Activated CD8-positive, alpha-beta memory T cell treated with anti-CD3 and anti-CD28 coated beads for 4 hours (primary cell): ENCODE measurements at regions not wholly inside any gene's neighbourhood (a gene's known extent, or its start where the extent isn't known, plus 50 kb on each side); places are given as distances from the start of the nearest gene placed in this dataset.

Experiments
- DNase-seq, 2 donors: peaks; one replicate each; pipeline ENCODE4 v3.0.0-alpha.2; 2020; ENCODE audit warnings: low read depth in 2 of 2

GRCh38 chr9:105064248-105065097 is 136.5 kb upstream of the ABCA1 start:
- DNase-seq: no peak

DNA sequence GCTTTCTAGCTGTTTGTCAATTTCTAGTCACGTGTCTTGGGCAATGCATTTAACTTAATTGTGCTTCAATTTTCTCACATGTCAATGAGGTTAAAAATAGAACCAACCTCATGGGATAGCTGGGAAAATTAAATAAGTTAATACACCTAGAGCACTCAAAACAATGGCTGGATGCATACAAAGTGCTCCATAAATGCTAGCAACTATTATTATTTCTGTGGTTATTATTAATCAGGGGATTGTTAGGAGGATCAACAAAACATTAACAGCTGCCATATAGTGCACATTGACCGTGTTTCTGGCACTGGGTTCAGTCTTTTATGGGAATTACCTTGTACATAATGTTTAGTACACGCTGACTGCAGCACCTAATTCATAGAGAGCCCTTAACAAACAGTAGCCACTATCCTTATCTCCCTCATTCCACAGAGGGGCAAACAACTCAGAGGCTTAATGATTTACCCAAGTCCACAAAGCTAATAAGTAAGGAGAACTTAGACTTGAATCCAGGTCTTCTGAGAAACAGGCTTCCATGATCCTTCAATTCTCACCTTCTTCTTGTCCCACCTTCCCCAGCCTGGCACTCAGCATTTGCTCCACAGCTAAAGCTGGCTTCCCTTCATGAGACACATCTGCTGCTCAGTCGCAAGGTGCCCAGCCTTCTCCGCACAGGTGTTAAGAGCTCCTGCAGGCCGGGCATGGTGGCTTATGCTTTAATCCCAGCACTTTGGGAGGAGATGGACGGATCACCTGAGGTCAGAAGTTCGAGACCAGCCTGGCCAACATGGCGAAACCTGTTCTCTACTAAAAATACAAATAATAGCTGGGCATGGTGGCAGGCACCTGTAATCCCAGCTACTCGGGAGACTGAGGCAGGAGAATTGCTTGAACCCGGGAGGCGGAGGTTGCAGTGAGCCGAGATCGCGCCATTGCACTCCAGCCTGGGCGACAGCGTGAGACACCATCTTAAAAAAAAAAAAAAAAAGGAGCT is 137.4 kb upstream of the ABCA1 start:
- DNase-seq: no peak

GRCh38 chr9:105066275-105066865 is 138.4 kb upstream of the ABCA1 start:
- DNase-seq: no peak

GRCh38 chr9:105067895-105068580 is 140.1 kb upstream of the ABCA1 start:
- no peak for DNase-seq

- DNase-seq: no peak
Observed at GRCh38 chr9:105069285-105069684, 141.3 kb upstream of the ABCA1 start.

GRCh38 chr9:105069696-105070095 is 141.7 kb upstream of the ABCA1 start:
- DNase-seq: no peak

GRCh38 chr9:105070176-105070575 is 142.2 kb upstream of the ABCA1 start:
- no peak for DNase-seq

DNA sequence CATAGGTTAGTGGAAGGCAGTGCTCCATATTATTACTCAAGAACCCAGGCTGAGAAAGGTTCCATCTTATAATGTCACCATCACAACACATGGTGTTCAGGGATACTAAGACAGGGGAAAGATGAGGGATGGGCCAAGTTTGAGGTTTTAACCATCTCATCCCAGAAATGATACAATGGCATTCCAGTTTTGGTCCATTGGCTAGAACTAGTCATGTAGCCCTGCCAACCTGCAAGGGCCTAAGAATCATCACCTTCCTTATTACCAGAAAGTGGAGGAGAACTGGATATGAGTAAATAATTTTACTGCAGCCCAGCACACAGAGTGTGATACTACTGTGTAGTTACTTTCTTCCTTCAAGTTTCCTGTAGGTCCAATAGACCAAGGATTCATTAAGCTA is 144.5 kb upstream of the ABCA1 start:
- DNase-seq: no peak

- no peak for DNase-seq
Observed at GRCh38 chr9:105073147-105073546, 145.2 kb upstream of the ABCA1 start.

DNA sequence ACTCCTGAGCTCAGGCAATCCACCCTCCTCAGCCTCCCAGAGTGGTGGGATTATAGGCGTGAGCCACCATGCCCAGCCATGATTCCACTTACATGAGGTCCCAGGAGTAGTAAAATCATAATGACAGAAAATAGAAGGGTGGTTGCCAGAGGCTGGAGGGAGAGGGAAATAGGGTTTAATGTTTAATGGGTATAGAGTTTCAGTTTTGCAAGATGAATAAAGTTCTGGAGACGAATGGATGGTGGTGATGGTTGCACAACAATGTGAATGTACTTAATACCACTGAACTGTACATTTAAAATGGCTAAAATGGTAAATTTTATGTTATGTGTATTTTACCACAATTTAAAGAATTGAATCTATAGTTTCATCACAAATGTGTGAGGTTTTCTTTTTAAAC is 146.5 kb upstream of the ABCA1 start:
- DNase-seq: no peak

DNA sequence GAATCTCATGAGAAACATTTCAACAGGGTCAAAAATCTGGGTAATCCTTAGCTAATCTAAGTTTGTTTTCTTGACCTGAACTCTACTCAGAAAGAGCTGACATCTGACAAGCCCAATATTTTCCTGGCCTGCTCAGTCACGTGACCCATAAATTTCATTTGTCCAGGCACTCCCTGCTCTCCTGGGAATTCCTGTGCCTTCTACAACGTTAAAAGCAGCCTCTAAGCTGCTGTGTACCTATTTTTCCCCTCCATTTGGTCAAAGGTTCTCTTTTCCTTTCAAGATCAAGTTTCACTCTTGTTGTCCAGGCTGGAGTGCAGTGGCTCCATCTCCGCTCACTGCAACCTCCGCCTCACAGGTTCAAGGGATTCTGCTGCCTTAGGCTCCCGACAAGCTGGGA is 148.8 kb upstream of the ABCA1 start:
- DNase-seq: no peak

- no peak for DNase-seq
Observed at GRCh38 chr9:105079457-105079856, 151.5 kb upstream of the ABCA1 start.

DNA sequence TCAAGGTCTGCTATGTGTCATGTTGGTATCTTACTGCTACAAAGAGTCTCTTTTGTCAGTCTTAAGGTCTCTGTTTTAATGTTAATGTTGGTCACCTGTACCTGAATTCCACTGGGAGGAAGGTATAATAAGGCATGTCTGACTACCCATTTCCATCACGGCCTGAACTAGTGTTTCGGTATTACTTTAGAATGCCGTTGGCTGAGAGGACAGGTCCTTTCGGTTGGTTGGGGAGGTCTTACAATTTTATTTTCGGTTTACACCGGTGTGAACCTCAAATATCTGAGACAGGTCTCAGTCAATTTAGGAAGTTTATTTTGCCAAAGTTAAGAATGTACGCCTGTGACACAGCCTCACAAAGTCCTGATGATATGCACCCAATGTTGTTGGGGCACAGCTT is 154.9 kb upstream of the ABCA1 start:
- DNase-seq: no peak

DNA sequence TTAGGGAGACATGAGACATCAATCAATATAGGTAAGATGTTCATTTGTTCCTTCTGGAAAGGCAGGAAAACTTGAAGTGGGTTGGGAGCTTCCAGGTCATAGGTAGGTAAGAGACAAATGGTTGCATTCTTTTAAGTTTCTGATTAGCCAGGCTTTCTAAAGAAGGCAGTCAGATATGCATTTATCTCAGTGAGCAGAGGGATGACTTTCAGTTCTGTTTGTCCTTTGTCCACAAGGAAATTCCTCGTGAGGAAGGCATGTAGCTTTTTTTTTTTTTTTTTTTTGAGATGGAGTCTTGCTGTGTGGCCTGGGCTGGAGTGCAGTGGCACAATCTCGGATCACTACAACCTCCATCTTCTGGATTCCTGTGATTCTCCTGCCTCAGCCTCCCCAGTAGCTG is 155.3 kb upstream of the ABCA1 start:
- DNase-seq: no peak

DNA sequence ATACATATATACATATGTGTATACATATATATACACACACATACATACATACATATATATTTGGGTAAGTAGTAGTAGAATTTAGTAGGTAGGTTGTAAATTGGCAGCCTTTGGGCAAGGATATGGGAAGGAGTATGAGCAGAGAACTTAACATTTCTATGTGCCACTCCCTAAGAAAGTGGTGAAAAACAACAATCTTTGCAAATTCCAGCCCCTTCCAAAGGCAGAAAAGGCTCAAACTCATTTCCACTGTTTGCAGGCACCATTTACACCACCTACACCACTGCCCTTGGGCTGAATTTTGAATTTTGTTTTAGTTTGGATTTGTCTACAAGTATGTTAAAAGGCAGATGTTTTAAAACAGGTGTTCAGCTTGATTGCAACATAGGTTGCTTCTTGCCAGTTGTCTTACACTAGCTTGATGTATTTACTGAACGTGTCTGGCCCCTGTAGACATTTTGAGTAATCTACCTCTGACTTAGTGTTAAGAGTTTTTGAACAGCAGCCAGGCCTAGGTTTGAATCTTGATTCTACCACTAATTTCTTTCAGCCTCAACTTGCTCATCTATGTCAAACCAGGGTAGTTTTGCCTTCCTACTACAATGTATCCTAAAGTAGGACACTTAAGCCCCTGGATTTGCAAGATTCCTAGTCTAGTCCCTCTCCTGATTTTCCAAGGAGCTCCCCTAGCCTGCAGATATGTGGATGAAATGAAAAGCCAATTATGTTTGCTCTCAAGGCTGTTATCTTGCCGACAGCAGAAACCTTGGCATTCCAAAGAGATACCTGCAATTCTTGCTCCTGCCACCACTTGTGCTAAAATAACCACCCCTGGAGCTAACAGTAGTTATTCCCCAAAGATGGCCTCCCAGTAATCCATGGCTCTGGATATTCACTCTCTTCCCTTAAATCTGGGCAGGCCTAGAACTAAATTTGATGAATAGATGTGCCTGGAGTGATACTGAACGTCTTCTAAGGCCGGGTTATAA is 156.2 kb upstream of the SLC44A1 start:
- no peak for DNase-seq

- DNase-seq: no peak
Observed at GRCh38 chr9:105089874-105090273, 154.6 kb upstream of the SLC44A1 start.

- DNase-seq: no peak
Observed at GRCh38 chr9:105091004-105091640, 153.3 kb upstream of the SLC44A1 start.

DNA sequence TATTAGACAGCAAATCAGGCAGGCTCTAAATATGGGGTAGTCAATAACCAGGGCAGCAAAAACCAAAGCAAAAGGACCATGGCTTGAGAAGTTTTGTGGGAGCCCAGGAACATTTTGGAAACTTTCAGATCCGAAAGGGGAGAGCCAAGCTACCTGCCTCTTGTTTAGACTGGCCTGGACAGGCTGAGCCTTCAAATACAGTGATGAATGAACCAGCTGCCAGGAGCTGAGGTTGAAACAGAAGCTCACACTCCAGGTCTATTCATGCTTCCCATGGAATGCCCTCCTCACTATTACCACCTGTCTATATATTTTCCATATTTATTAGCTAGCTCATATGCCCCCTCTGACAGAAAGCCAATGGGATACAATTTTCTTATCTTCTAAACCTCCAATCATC is 150.8 kb upstream of the SLC44A1 start:
- no peak for DNase-seq

GRCh38 chr9:105098370-105098769 is 146.1 kb upstream of the SLC44A1 start:
- DNase-seq: no peak

- no peak for DNase-seq
Observed at GRCh38 chr9:105103776-105104175, 140.7 kb upstream of the SLC44A1 start.
